ENCODE measurements at regions not wholly inside any gene's neighbourhood (a gene's known extent, or its start where the extent isn't known, plus 50 kb on each side); places are given as distances from the start of the nearest gene placed in this dataset.

GRCh38 chr6:144725736-144726522 lies 440.8 kb downstream of the UTRN start:
- DNase-seq (peak; percentile 30 to 56), ATAC-seq (replicated peaks in 1 of 2) (peak; percentile 82 to 95)
- Mint-ChIP-seq H3K27me3 (ENCODE audit: low read depth) (no peaks in the 10 kb centered on the region), H3K4me1 (ENCODE audit: low read depth) (peaks cover 61% of the 10 kb centered on the region), H3K9me3 (no peaks in the 10 kb centered on the region), H3K27ac (peak overlapping the region; percentile 59), H3K36me3 (ENCODE audit: insufficient read depth in 2 of 2) (peaks cover 0 to 4% of the 10 kb centered on the region in 2 donors), H3K4me3 (peak overlapping the region; percentile 18 to 50)

GRCh38 chr6:144728804-144729203 lies 443.7 kb downstream of the UTRN start:
- Mint-ChIP-seq H3K27ac (no peak overlapping the region), H3K9me3 (no peaks in the 10 kb centered on the region), H3K4me1 (ENCODE audit: low read depth) (peaks cover 38% of the 10 kb centered on the region), H3K27me3 (ENCODE audit: low read depth) (no peaks in the 10 kb centered on the region), H3K36me3 (ENCODE audit: insufficient read depth in 2 of 2) (peaks cover 4 to 6% of the 10 kb centered on the region in 2 donors), H3K4me3 (no peak overlapping the region)
- no peak for ATAC-seq (replicated peaks in 1 of 2)
- DNase-seq, result no peak

- H3K36me3 Mint-ChIP-seq (ENCODE audit: insufficient read depth in 2 of 2), result peaks cover 4 to 9% of the 10 kb centered on the region in 2 donors
- no peaks in the 10 kb centered on the region for H3K27me3 Mint-ChIP-seq (ENCODE audit: low read depth)
- no peak overlapping the region for H3K27ac Mint-ChIP-seq
- H3K4me1 Mint-ChIP-seq (ENCODE audit: low read depth), result peaks cover 38% of the 10 kb centered on the region
- no peak for ATAC-seq (replicated peaks in 1 of 2)
- H3K9me3 Mint-ChIP-seq, result no peaks in the 10 kb centered on the region
- H3K4me3 Mint-ChIP-seq, result no peak overlapping the region
- no peak for DNase-seq
Measured at GRCh38 chr6:144729502-144729901, 444.4 kb downstream of the UTRN start.

GRCh38 chr6:144730088-144730645 lies 445.0 kb downstream of the UTRN start:
- peaks cover 4 to 9% of the 10 kb centered on the region in 2 donors for H3K36me3 Mint-ChIP-seq (ENCODE audit: insufficient read depth in 2 of 2)
- no peak overlapping the region for H3K4me3 Mint-ChIP-seq
- no peaks in the 10 kb centered on the region for H3K9me3 Mint-ChIP-seq
- peaks cover 34% of the 10 kb centered on the region for H3K4me1 Mint-ChIP-seq (ENCODE audit: low read depth)
- no peak for DNase-seq
- ATAC-seq (replicated peaks in 1 of 2), result peak in 1 of 2 donors; percentile 31
- no peaks in the 10 kb centered on the region for H3K27me3 Mint-ChIP-seq (ENCODE audit: low read depth)
- H3K27ac Mint-ChIP-seq, result no peak overlapping the region

- Mint-ChIP-seq H3K9me3 (no peaks in the 10 kb centered on the region), H3K27me3 (ENCODE audit: low read depth) (no peaks in the 10 kb centered on the region), H3K27ac (no peak overlapping the region), H3K36me3 (ENCODE audit: insufficient read depth in 2 of 2) (peaks cover 4 to 9% of the 10 kb centered on the region in 2 donors), H3K4me3 (no peak overlapping the region), H3K4me1 (ENCODE audit: low read depth) (peaks cover 24% of the 10 kb centered on the region)
- ATAC-seq (replicated peaks in 1 of 2) (no peak), DNase-seq (no peak)
Measured at GRCh38 chr6:144731229-144731628, 446.1 kb downstream of the UTRN start.

GRCh38 chr6:144736763-144737162 lies 451.6 kb downstream of the UTRN start:
- Mint-ChIP-seq H3K4me1 (ENCODE audit: low read depth) (no peaks in the 10 kb centered on the region), H3K9me3 (no peaks in the 10 kb centered on the region), H3K27ac (no peak overlapping the region), H3K4me3 (no peak overlapping the region), H3K36me3 (ENCODE audit: insufficient read depth in 2 of 2) (peaks cover 2 to 15% of the 10 kb centered on the region in 2 donors), H3K27me3 (ENCODE audit: low read depth) (no peaks in the 10 kb centered on the region)
- ATAC-seq (replicated peaks in 1 of 2) (no peak), DNase-seq (no peak)

- ATAC-seq (replicated peaks in 1 of 2) (no peak), DNase-seq (no peak)
- H3K36me3 Mint-ChIP-seq (ENCODE audit: insufficient read depth in 2 of 2), result peaks cover 0 to 15% of the 10 kb centered on the region in 2 donors
- H3K9me3 Mint-ChIP-seq, result no peaks in the 10 kb centered on the region
- no peaks in the 10 kb centered on the region for H3K27me3 Mint-ChIP-seq (ENCODE audit: low read depth)
- H3K27ac Mint-ChIP-seq, result no peak overlapping the region
- no peaks in the 10 kb centered on the region for H3K4me1 Mint-ChIP-seq (ENCODE audit: low read depth)
- no peak overlapping the region for H3K4me3 Mint-ChIP-seq
Measured at GRCh38 chr6:144737998-144738397, 452.9 kb downstream of the UTRN start.

GRCh38 chr6:144739873-144740272 lies 454.7 kb downstream of the UTRN start:
- Mint-ChIP-seq H3K27ac (no peak overlapping the region), H3K9me3 (no peaks in the 10 kb centered on the region), H3K4me1 (ENCODE audit: low read depth) (no peaks in the 10 kb centered on the region), H3K36me3 (ENCODE audit: insufficient read depth in 2 of 2) (peaks cover 0 to 6% of the 10 kb centered on the region in 2 donors), H3K27me3 (ENCODE audit: low read depth) (no peaks in the 10 kb centered on the region), H3K4me3 (no peak overlapping the region)
- DNase-seq (no peak), ATAC-seq (replicated peaks in 1 of 2) (no peak)

GRCh38 chr6:144741659-144742058 lies 456.5 kb downstream of the UTRN start:
- H3K4me1 Mint-ChIP-seq (ENCODE audit: low read depth), result peaks cover 2% of the 10 kb centered on the region
- H3K36me3 Mint-ChIP-seq (ENCODE audit: insufficient read depth in 2 of 2), result peaks cover 0 to 6% of the 10 kb centered on the region in 2 donors
- DNase-seq (no peak), ATAC-seq (replicated peaks in 1 of 2) (no peak)
- H3K27ac Mint-ChIP-seq, result no peak overlapping the region
- H3K27me3 Mint-ChIP-seq (ENCODE audit: low read depth), result no peaks in the 10 kb centered on the region
- H3K4me3 Mint-ChIP-seq, result no peak overlapping the region
- H3K9me3 Mint-ChIP-seq, result no peaks in the 10 kb centered on the region

- peaks cover 12% of the 10 kb centered on the region for H3K4me1 Mint-ChIP-seq (ENCODE audit: low read depth)
- H3K27me3 Mint-ChIP-seq (ENCODE audit: low read depth), result no peaks in the 10 kb centered on the region
- peaks cover 0 to 2% of the 10 kb centered on the region in 2 donors for H3K36me3 Mint-ChIP-seq (ENCODE audit: insufficient read depth in 2 of 2)
- no peaks in the 10 kb centered on the region for H3K9me3 Mint-ChIP-seq
- no peak overlapping the region for H3K27ac Mint-ChIP-seq
- DNase-seq (no peak), ATAC-seq (replicated peaks in 1 of 2) (no peak)
- H3K4me3 Mint-ChIP-seq, result no peak overlapping the region
Measured at GRCh38 chr6:144742779-144743178, 457.6 kb downstream of the UTRN start.

- H3K36me3 Mint-ChIP-seq (ENCODE audit: insufficient read depth in 2 of 2), result peaks cover 0 to 1% of the 10 kb centered on the region in 2 donors
- H3K4me1 Mint-ChIP-seq (ENCODE audit: low read depth), result peaks cover 12% of the 10 kb centered on the region
- H3K9me3 Mint-ChIP-seq, result no peaks in the 10 kb centered on the region
- ATAC-seq (replicated peaks in 1 of 2) (no peak), DNase-seq (no peak)
- no peaks in the 10 kb centered on the region for H3K27me3 Mint-ChIP-seq (ENCODE audit: low read depth)
- H3K4me3 Mint-ChIP-seq, result no peak overlapping the region
- H3K27ac Mint-ChIP-seq, result no peak overlapping the region
Measured at GRCh38 chr6:144744720-144745119, 459.6 kb downstream of the UTRN start.

- peaks cover 12% of the 10 kb centered on the region for H3K4me1 Mint-ChIP-seq (ENCODE audit: low read depth)
- DNase-seq, result no peak
- H3K36me3 Mint-ChIP-seq (ENCODE audit: insufficient read depth in 2 of 2), result peaks cover 0 to 1% of the 10 kb centered on the region in 2 donors
- H3K4me3 Mint-ChIP-seq, result no peak overlapping the region
- H3K27me3 Mint-ChIP-seq (ENCODE audit: low read depth), result no peaks in the 10 kb centered on the region
- H3K27ac Mint-ChIP-seq, result peak overlapping the region; percentile 29
- H3K9me3 Mint-ChIP-seq, result no peaks in the 10 kb centered on the region
- ATAC-seq (replicated peaks in 1 of 2), result no peak
Measured at GRCh38 chr6:144745439-144745838, 460.3 kb downstream of the UTRN start.

- no peaks in the 10 kb centered on the region for H3K27me3 Mint-ChIP-seq (ENCODE audit: low read depth)
- ATAC-seq (replicated peaks in 1 of 2), result no peak
- H3K9me3 Mint-ChIP-seq, result no peaks in the 10 kb centered on the region
- peaks cover 12% of the 10 kb centered on the region for H3K4me1 Mint-ChIP-seq (ENCODE audit: low read depth)
- no peak overlapping the region for H3K4me3 Mint-ChIP-seq
- H3K36me3 Mint-ChIP-seq (ENCODE audit: insufficient read depth in 2 of 2), result peaks cover 0 to 1% of the 10 kb centered on the region in 2 donors
- DNase-seq, result no peak
- no peak overlapping the region for H3K27ac Mint-ChIP-seq
Measured at GRCh38 chr6:144746902-144747469, 461.9 kb downstream of the UTRN start.

Data from activated T-cell treated with anti-CD3 and anti-CD28 coated beads, Interleukin-2, amount 50 U/mL, for 72 hours (primary cell).